HG03342 (cell line): ENCODE measurements at regions not wholly inside any gene's neighbourhood (a gene's known extent, or its start where the extent isn't known, plus 50 kb on each side); places are given as distances from the start of the nearest gene placed in this dataset.

ENCODE experiments used
- ATAC-seq: cut with Tn5 transposase; IDR thresholded peaks from one replicate; pipeline ENCODE4 v1.9.1; 2021; ENCODE audit warnings: mild to moderate bottlenecking, moderate library complexity; ENCODE audit not compliant: unreplicated experiment

- ATAC-seq = no peak
Observed at GRCh38 chr4:166460769-166461550, 587.9 kb downstream of the TLL1 start.

- ATAC-seq = peak; percentile 46
Observed at GRCh38 chr4:166481055-166481454, 608.0 kb downstream of the TLL1 start.

- ATAC-seq = peak; percentile 85
Observed at GRCh38 chr4:166481739-166482138, 608.7 kb downstream of the TLL1 start.

- ATAC-seq = no peak
Observed at GRCh38 chr4:166482758-166483157, 609.7 kb downstream of the TLL1 start.

- no peak for ATAC-seq
Observed at GRCh38 chr4:166491635-166492034, 618.6 kb downstream of the TLL1 start.

GRCh38 chr4:166493924-166494345 is 620.9 kb downstream of the TLL1 start:
- ATAC-seq = peak; percentile 82

GRCh38 chr4:166498546-166498945 is 625.5 kb downstream of the TLL1 start:
- no peak for ATAC-seq

GRCh38 chr4:166499820-166500219 is 626.8 kb downstream of the TLL1 start:
- no peak for ATAC-seq

- no peak for ATAC-seq
Observed at GRCh38 chr4:166501941-166502382, 628.9 kb downstream of the TLL1 start.

GRCh38 chr4:166502660-166503059 is 629.6 kb downstream of the TLL1 start:
- ATAC-seq = no peak

GRCh38 chr4:166506051-166506450 is 633.0 kb downstream of the TLL1 start:
- ATAC-seq = no peak

- no peak for ATAC-seq
Observed at GRCh38 chr4:166512267-166512666, 639.2 kb downstream of the TLL1 start.

GRCh38 chr4:166518315-166518714 is 645.3 kb downstream of the TLL1 start:
- ATAC-seq = no peak

GRCh38 chr4:166518776-166519175 is 645.7 kb downstream of the TLL1 start:
- no peak for ATAC-seq

- ATAC-seq = no peak
Observed at GRCh38 chr4:166519774-166520173, 646.7 kb downstream of the TLL1 start.

GRCh38 chr4:166527500-166527899 is 654.5 kb downstream of the TLL1 start:
- no peak for ATAC-seq

GRCh38 chr4:166531703-166532102 is 658.7 kb downstream of the TLL1 start:
- ATAC-seq = no peak

GRCh38 chr4:166535865-166536264 is 662.8 kb downstream of the TLL1 start:
- ATAC-seq = no peak

- ATAC-seq = no peak
Observed at GRCh38 chr4:166538491-166539005, 665.5 kb downstream of the TLL1 start.

- no peak for ATAC-seq
Observed at GRCh38 chr4:166546009-166546408, 673.0 kb downstream of the TLL1 start.

- no peak for ATAC-seq
Observed at GRCh38 chr4:166577639-166578038, 656.7 kb downstream of the SPOCK3 start.

- no peak for ATAC-seq
Observed at GRCh38 chr4:166585491-166585890, 648.8 kb downstream of the SPOCK3 start.
